HEK293T (cell line): ENCODE measurements at regions not wholly inside any gene's neighbourhood (a gene's known extent, or its start where the extent isn't known, plus 50 kb on each side); places are given as distances from the start of the nearest gene placed in this dataset.

Experiments used
- ARNT ChIP-seq: fragments of 450-650 bp; IDR thresholded peaks from 2 replicates; pipeline ENCODE4 v1.6.1; 2017; ENCODE audit warnings: mild to moderate bottlenecking
- BHLHE40 ChIP-seq: fragments of 450-650 bp; IDR thresholded peaks from 2 replicates; pipeline ENCODE4 v1.6.1; 2016; ENCODE audit warnings: mild to moderate bottlenecking, moderate library complexity, borderline replicate concordance
- CTBP1 ChIP-seq: fragments of 450-650 bp; IDR thresholded peaks from 2 replicates; pipeline ENCODE4 v1.6.1; 2016; ENCODE audit warnings: borderline replicate concordance
- ELF4 ChIP-seq: fragments of 450-650 bp; IDR thresholded peaks from 2 replicates; pipeline ENCODE4 v1.6.1; 2017; ENCODE audit warnings: antibody characterized with exemption
- FOXA1 ChIP-seq: fragments of 450-650 bp; IDR thresholded peaks from 2 replicates; pipeline ENCODE4 v1.6.1; 2016; ENCODE audit warnings: mild to moderate bottlenecking
- FOXK2 ChIP-seq: fragments of 450-650 bp; IDR thresholded peaks from 2 replicates; pipeline ENCODE4 v1.6.1; 2016; ENCODE audit warnings: mild to moderate bottlenecking
- FOXM1 ChIP-seq: fragments of 450-650 bp; IDR thresholded peaks from 2 replicates; pipeline ENCODE4 v1.6.1; 2017; ENCODE audit warnings: mild to moderate bottlenecking, borderline replicate concordance
- LEF1 ChIP-seq: fragments of 450-650 bp; IDR thresholded peaks from 2 replicates; pipeline ENCODE4 v1.6.1; 2017; ENCODE audit warnings: mild to moderate bottlenecking, borderline replicate concordance
- NFRKB ChIP-seq: fragments of 450-650 bp; IDR thresholded peaks from 2 replicates; pipeline ENCODE4 v1.6.1; 2016; ENCODE audit warnings: mild to moderate bottlenecking, moderate library complexity
- PKNOX1 ChIP-seq: fragments of 450-650 bp; IDR thresholded peaks from 2 replicates; pipeline ENCODE4 v1.6.1; 2016
- SUZ12 ChIP-seq: fragments of 450-650 bp; IDR thresholded peaks from 2 replicates; pipeline ENCODE4 v1.6.1; 2016; ENCODE audit warnings: mild to moderate bottlenecking
- TARDBP ChIP-seq: fragments of 450-650 bp; IDR thresholded peaks from 2 replicates; pipeline ENCODE4 v1.6.1; 2016

GRCh38 chr9:109600142-109600541 lies 102.0 kb upstream of the PTPN3 start:
- TF ChIP-seq TARDBP (no peak), SUZ12 (no peak), FOXA1 (no peak), FOXK2 (no peak), ARNT (no peak), NFRKB (no peak), ELF4 (no peak), CTBP1 (no peak), BHLHE40 (no peak), PKNOX1 (no peak), LEF1 (no peak), FOXM1 (no peak)
